Activated T-helper 1 cell treated with Interleukin-2 at 50 U/mL for 16 hours (primary cell): ENCODE measurements at regions not wholly inside any gene's neighbourhood (a gene's known extent, or its start where the extent isn't known, plus 50 kb on each side); places are given as distances from the start of the nearest gene placed in this dataset.

ENCODE experiments used
- DNase-seq: peaks from one replicate; pipeline ENCODE4 v3.0.0-alpha.2; 2020; ENCODE audit warnings: low read depth

- DNase-seq = no peak
These were observed 438.7 kb downstream of the TLE1 start for GRCh38 chr9:81250606-81251005.

GRCh38 chr9:81250041-81250440, 439.3 kb downstream of the TLE1 start:
- DNase-seq = no peak

- DNase-seq = no peak
These were observed 443.9 kb downstream of the TLE1 start for GRCh38 chr9:81245254-81245956.

DNA sequence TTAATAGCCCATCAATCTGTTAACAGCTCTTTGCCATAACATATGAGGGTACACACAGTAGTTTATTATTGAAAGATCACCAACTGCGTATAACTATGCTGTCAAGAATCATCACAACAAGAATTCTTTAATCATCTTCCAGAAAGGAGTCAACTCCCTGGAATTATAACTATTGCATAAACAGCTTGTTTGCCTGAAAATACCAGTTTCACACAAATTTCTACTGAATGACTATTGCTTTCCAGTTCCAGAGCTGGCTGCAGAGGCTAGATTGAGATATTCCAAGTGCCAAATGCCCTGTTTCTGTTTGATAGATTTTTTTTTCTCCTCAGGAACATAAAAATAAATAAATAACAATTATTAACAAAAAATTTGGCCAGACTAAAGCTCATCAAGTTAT, 444.7 kb downstream of the TLE1 start:
- DNase-seq = no peak

- DNase-seq = no peak
These were observed 446.5 kb downstream of the TLE1 start for GRCh38 chr9:81242866-81243265.

DNA sequence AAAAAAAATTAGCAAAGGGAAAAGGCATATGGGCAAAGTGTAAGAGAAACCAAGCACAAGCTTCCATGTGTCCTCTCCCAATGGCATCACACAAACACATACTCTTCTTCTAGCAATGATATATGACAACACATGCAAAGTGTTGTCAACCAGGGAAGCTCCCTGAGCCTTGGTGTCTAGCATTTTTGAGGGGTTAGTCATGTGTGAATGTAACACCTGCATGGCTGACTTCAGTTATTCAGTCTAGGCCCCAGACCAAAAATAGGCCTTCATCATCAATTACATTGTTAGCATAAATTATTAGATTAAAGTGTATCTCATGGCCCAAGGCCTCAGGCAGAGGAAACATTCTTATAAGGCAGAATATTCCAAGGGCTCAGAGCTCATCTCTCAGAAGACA, 450.0 kb downstream of the TLE1 start:
- DNase-seq = no peak

- no peak for DNase-seq
These were observed 451.6 kb downstream of the TLE1 start for GRCh38 chr9:81237565-81238231.

- no peak for DNase-seq
These were observed 454.3 kb downstream of the TLE1 start for GRCh38 chr9:81234924-81235610.

DNA sequence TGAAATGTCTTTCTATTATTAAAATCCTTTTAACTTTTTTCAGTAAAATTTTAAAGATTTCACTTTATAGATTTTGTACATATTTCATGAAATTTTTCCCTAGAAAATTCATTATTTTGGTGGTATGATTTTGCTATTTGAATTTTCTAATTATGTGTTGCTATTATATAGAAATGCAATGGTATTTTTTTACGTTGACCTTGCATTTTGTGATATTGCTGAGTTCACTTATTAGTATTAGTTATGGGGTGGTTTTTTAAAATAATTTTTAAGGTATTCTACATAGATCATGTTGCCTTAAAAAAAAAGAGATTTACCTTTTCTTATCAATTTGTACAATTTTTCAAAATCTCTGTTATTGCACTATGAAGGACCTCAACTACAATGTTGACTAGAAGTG, 458.3 kb downstream of the TLE1 start:
- no peak for DNase-seq

DNA sequence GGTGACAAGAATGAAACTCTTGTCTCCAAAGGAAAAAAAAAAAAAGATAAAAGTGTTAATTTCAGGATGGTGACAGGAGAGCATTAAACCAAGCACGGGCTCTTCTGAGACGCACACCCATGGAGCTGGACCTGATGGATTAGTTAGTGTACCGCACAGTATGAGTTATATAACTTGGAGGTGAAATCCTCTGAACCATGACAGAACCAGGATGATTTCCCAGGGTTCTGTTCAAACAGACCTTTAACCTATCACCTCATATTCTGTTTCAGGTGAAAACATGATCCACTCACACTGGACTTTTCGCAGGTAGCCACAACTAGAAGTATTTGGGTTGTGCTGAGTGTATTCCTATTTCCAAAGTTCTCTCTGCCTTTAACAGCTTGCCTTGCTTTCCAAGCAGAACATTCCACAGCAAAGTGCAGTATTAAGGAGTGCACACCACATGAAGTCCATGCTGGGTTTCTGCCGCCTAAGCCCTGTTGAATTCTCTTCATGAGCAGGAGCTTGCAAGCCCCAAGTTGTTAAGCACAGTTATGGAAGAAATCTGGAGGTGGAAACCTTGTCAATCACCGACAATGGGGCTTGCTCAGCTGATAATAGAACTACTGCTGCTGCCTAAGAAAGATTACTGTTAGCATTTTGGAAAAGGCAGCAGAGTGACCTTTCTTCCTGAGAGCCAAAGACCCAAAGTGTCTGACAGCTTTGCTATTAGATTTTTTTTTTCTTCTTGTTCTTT, 461.7 kb downstream of the TLE1 start:
- DNase-seq = no peak

- DNase-seq = no peak
These were observed 463.8 kb downstream of the TLE1 start for GRCh38 chr9:81225596-81225995.

GRCh38 chr9:81224166-81225081, 464.9 kb downstream of the TLE1 start:
- no peak for DNase-seq

- DNase-seq = no peak
These were observed 474.4 kb downstream of the TLE1 start for GRCh38 chr9:81214975-81215374.

- DNase-seq = no peak
These were observed 475.9 kb downstream of the TLE1 start for GRCh38 chr9:81213456-81213855.

DNA sequence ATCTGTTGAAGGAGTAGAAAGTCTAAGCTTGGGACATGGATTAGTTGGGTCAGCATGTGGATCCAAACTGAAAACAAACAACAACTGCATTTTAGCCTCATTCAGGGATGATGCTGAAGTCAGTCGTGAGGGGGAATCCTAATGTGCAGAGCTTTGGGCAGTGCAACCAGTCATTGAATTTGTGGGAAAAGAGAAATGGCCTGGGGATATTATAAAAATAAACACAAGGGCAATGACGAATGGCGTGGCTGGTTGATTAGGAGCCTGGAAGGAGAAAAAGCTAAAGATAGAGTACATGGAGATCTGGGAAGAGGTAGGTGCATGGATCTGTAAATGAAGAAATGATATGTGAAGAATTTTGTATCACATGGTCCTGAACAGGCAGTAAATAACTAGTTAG, 477.6 kb downstream of the TLE1 start:
- DNase-seq = no peak

DNA sequence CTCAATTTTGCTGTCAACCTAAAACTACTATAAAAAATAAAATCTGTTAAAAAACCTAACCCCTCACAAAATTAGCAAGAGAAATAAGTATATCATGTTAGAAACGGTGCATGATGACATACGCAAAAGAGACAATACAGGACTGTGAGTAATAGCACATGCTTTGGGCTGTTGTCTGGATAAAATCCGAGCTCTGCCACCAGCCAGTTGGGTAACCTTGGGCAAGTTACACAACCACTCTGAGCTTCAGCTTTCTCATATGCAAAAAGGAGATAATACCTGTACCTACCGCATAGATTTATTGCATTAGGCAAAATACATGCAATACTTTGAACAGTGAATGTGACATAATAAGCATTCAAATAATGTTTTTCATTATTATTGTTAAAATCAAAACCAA, 481.7 kb downstream of the TLE1 start:
- DNase-seq = no peak

- no peak for DNase-seq
These were observed 487.1 kb downstream of the TLE1 start for GRCh38 chr9:81202292-81202691.

DNA sequence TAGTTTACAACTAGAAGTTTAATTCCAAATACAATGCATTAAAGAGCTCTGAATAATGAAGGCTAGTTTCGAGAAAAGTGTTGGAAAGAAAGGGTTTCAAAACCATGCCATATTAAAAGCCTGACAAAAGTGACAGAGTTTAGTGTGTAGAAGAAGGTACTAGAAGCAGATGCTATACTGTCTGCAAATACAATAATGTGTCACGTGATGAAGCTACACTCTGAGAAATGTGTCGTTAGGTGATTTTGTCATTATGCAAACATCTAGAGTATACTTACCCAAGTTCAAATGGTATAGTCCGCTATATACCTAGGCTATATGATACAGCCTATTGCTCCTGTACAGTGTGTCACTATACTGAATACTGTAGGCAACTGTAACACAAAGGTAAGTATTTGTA, 494.1 kb downstream of the TLE1 start:
- no peak for DNase-seq

GRCh38 chr9:81193362-81194339, 495.7 kb downstream of the TLE1 start:
- DNase-seq = no peak

GRCh38 chr9:81191222-81191621, 498.1 kb downstream of the TLE1 start:
- DNase-seq = no peak
